Natural killer cell (primary cell): ENCODE measurements at regions not wholly inside any gene's neighbourhood (a gene's known extent, or its start where the extent isn't known, plus 50 kb on each side); places are given as distances from the start of the nearest gene placed in this dataset.

Experiments
- ATAC-seq, 3 donors: fragments of 150-1000 bp in 2 of 3; fragments of 200-7000 bp in 1 of 3; cut with Tn5 transposase; 1 replicate in 1 of 3; 2 replicates in 2 of 3; pipeline ENCODE4 v1.10.0; 2021; ENCODE audit warnings: mild to moderate bottlenecking in 2 of 3, moderate library complexity in 2 of 3
- DNase-seq, 2 donors: peaks; one replicate each; pipeline versions ENCODE4 v3.0.0 to v3.0.0-alpha.2; 2013 to 2021; ENCODE audit warnings: mixed read lengths in 1 of 2
- H3K27ac ChIP-seq: one replicate; pipeline ENCODE4 v1.5.1; 2013; ENCODE audit warnings: mild to moderate bottlenecking, low read length
- H3K27me3 ChIP-seq: one replicate; pipeline ENCODE4 v1.6.1; 2013; ENCODE audit warnings: low read length; ENCODE audit not compliant: control insufficient read depth, insufficient read depth
- H3K36me3 ChIP-seq: one replicate; pipeline ENCODE4 v1.6.1; 2013; ENCODE audit warnings: low read length; ENCODE audit not compliant: control insufficient read depth, insufficient read depth
- H3K4me1 ChIP-seq: one replicate; pipeline ENCODE4 v1.6.1; 2013; ENCODE audit warnings: low read length; ENCODE audit not compliant: control insufficient read depth, insufficient read depth
- H3K4me3 ChIP-seq: one replicate; pipeline ENCODE4 v1.5.1; 2013; ENCODE audit warnings: low read length
- H3K9me3 ChIP-seq: one replicate; pipeline ENCODE4 v1.6.1; 2013; ENCODE audit warnings: low read length; ENCODE audit not compliant: control insufficient read depth, insufficient read depth
- H3K27ac Mint-ChIP-seq, 2 donors: one replicate each; pipeline ENCODE4 v1.8.0; 2022; ENCODE audit warnings: mild to moderate bottlenecking in 2 of 2, mixed read lengths in 2 of 2, moderate library complexity in 1 of 2
- H3K27me3 Mint-ChIP-seq, 2 donors: one replicate each; pipeline ENCODE4 v1.8.0; 2022; ENCODE audit warnings: low read depth in 2 of 2, mixed read lengths in 2 of 2
- H3K36me3 Mint-ChIP-seq: one replicate; pipeline ENCODE4 v1.8.0; 2022; ENCODE audit warnings: mixed read lengths
- H3K4me1 Mint-ChIP-seq, 2 donors: one replicate each; pipeline ENCODE4 v1.8.0; 2022; ENCODE audit warnings: mixed read lengths in 2 of 2
- H3K4me3 Mint-ChIP-seq: one replicate; pipeline ENCODE4 v1.8.0; 2022; ENCODE audit warnings: mild to moderate bottlenecking, moderate library complexity, mixed read lengths
- H3K9me3 Mint-ChIP-seq, 2 donors: one replicate each; pipeline ENCODE4 v1.8.0; 2022; ENCODE audit warnings: mixed read lengths in 2 of 2
- WGBS: methylation state at CpG from one replicate; pipeline ENCODE4 v1.1.7; 2013; ENCODE audit warnings: missing lambda C conversion rate; ENCODE audit not compliant: insufficient coverage; 5-methylcytosine and 5-hydroxymethylcytosine counted together
- intact Hi-C: fragments of 100-400 bp; cut with micrococcal nuclease; formaldehyde crosslinking; loops from one replicate; pipeline ENCODE4 v1.14.2; 2022
- TF ChIP-seq, protein P1 (sequence below): fragments of 200-600 bp; IDR thresholded peaks from one replicate; pipeline ENCODE4 v1.8.0; 2022; ENCODE audit warnings: antibody characterized with exemption

GRCh38 chr13:109451726-109452125 lies 334.7 kb downstream of the IRS2 start:
- no peaks in the 10 kb centered on the region for H3K4me1 Mint-ChIP-seq
- Histone ChIP-seq H3K27ac (no peak overlapping the region), H3K4me3 (no peak overlapping the region), H3K27me3 (no peaks in the 10 kb centered on the region), H3K36me3 (no peaks in the 10 kb centered on the region), H3K9me3 (no peaks in the 10 kb centered on the region), H3K4me1 (no peaks in the 10 kb centered on the region)
- no peak overlapping the region for H3K27ac Mint-ChIP-seq
- H3K36me3 Mint-ChIP-seq, result no peaks in the 10 kb centered on the region
- no peak overlapping the region for H3K4me3 Mint-ChIP-seq
- TF ChIP-seq, protein P1, sequence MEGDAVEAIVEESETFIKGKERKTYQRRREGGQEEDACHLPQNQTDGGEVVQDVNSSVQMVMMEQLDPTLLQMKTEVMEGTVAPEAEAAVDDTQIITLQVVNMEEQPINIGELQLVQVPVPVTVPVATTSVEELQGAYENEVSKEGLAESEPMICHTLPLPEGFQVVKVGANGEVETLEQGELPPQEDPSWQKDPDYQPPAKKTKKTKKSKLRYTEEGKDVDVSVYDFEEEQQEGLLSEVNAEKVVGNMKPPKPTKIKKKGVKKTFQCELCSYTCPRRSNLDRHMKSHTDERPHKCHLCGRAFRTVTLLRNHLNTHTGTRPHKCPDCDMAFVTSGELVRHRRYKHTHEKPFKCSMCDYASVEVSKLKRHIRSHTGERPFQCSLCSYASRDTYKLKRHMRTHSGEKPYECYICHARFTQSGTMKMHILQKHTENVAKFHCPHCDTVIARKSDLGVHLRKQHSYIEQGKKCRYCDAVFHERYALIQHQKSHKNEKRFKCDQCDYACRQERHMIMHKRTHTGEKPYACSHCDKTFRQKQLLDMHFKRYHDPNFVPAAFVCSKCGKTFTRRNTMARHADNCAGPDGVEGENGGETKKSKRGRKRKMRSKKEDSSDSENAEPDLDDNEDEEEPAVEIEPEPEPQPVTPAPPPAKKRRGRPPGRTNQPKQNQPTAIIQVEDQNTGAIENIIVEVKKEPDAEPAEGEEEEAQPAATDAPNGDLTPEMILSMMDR, result no peak
- no peaks in the 10 kb centered on the region for H3K9me3 Mint-ChIP-seq
- H3K27me3 Mint-ChIP-seq, result peaks cover 5 to 16% of the 10 kb centered on the region in 2 donors
- no peak for DNase-seq
- 76% methylated on average over 2 of the region's 2 CpGs for WGBS
- no peak for ATAC-seq
- intact Hi-C loops, result no loop called here

- peaks cover 3 to 31% of the 10 kb centered on the region in 2 donors for H3K27me3 Mint-ChIP-seq
- intact Hi-C loops, result no loop called here
- Histone ChIP-seq H3K36me3 (no peaks in the 10 kb centered on the region), H3K9me3 (no peaks in the 10 kb centered on the region), H3K4me1 (no peaks in the 10 kb centered on the region), H3K27ac (no peak overlapping the region), H3K4me3 (no peak overlapping the region), H3K27me3 (no peaks in the 10 kb centered on the region)
- no peak for ATAC-seq
- H3K4me3 Mint-ChIP-seq, result no peak overlapping the region
- no peak overlapping the region for H3K27ac Mint-ChIP-seq
- peaks cover 0 to 2% of the 10 kb centered on the region in 2 donors for H3K9me3 Mint-ChIP-seq
- no peaks in the 10 kb centered on the region for H3K4me1 Mint-ChIP-seq
- no peak for DNase-seq
- H3K36me3 Mint-ChIP-seq, result no peaks in the 10 kb centered on the region
- TF ChIP-seq, protein P1, result no peak
- WGBS, result 93% methylated on average over 5 of the region's 8 CpGs
These were observed 337.8 kb downstream of the IRS2 start for GRCh38 chr13:109448629-109449028.

DNA sequence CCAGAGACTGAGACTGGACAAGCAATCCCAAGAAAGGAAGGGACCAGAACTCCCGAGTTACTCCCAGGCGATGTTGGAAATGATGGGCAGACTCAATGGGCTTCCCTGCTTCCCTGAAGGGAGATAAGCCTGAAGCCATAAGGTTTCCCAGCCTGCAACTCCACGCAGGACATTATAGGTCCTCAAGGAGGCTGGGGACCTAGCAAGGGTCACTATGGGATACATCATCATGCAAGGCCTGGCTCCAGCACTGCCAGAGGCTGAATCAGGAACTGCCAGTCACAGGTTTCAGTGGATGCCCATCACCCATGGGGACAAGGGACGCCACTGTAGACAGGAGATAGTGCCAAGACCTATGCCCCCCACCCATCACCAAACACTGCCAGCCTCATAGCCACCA lies 338.7 kb downstream of the IRS2 start:
- Histone ChIP-seq H3K27me3 (no peaks in the 10 kb centered on the region), H3K36me3 (no peaks in the 10 kb centered on the region), H3K27ac (no peak overlapping the region), H3K4me1 (no peaks in the 10 kb centered on the region), H3K4me3 (no peak overlapping the region), H3K9me3 (no peaks in the 10 kb centered on the region)
- WGBS, result 82% methylated on average over 4 of the region's 4 CpGs
- intact Hi-C loops, result no loop called here
- Mint-ChIP-seq H3K27ac (no peak overlapping the region), H3K9me3 (peaks cover 0 to 2% of the 10 kb centered on the region in 2 donors), H3K4me1 (no peaks in the 10 kb centered on the region), H3K36me3 (no peaks in the 10 kb centered on the region), H3K27me3 (peaks cover 3 to 34% of the 10 kb centered on the region in 2 donors), H3K4me3 (no peak overlapping the region)
- no peak for DNase-seq
- TF ChIP-seq, protein P1, result no peak
- ATAC-seq, result no peak

DNA sequence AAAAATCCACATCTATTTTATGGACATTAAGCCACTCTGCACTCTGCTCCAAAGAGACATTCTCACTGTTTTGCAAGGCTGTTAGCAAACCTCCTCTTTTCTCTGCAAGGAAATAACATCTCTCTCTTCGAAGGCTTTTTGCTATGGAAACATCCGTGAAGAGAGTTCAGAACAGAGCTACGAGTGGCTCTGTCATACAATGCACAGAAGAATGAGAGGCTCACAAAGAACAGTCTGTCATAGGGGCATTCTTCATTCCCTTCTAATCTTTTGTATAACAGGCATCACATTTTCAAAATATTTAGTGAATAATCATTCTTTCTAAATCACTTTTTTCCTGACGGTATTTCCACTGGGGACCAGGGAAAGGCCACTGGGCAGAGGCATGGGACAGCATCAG lies 346.1 kb downstream of the IRS2 start:
- intact Hi-C loops, result no loop called here
- no peaks in the 10 kb centered on the region for H3K9me3 ChIP-seq
- DNase-seq, result no peak
- ATAC-seq, result no peak
- no peak overlapping the region for H3K27ac ChIP-seq
- Mint-ChIP-seq H3K4me1 (no peaks in the 10 kb centered on the region), H3K36me3 (no peaks in the 10 kb centered on the region), H3K4me3 (no peak overlapping the region), H3K9me3 (peaks cover 0 to 2% of the 10 kb centered on the region in 2 donors), H3K27me3 (peaks cover 6 to 16% of the 10 kb centered on the region in 2 donors), H3K27ac (no peak overlapping the region)
- no peak overlapping the region for H3K4me3 ChIP-seq
- peaks cover 2% of the 10 kb centered on the region for H3K27me3 ChIP-seq
- H3K4me1 ChIP-seq, result no peaks in the 10 kb centered on the region
- TF ChIP-seq, protein P1, result no peak
- 80% methylated on average over 4 of the region's 4 CpGs for WGBS
- no peaks in the 10 kb centered on the region for H3K36me3 ChIP-seq
